H1 (cell line): ENCODE measurements at regions not wholly inside any gene's neighbourhood (a gene's known extent, or its start where the extent isn't known, plus 50 kb on each side); places are given as distances from the start of the nearest gene placed in this dataset.

ENCODE experiments used
- CTCF ChIA-PET: fragments of 300-600 bp; sonication (Branson Sonifier 250); formaldehyde crosslinking; loops from one replicate; lab custom pipeline; 2021; ENCODE audit not compliant: partially characterized antibody; lab: Charles Lee
- POLR2A ChIA-PET: fragments of 300-600 bp; sonication (Branson Sonifier 250); formaldehyde crosslinking; loops from one replicate; lab custom pipeline; 2021; ENCODE audit warnings: inconsistent platforms; ENCODE audit not compliant: partially characterized antibody; lab: Charles Lee
- DNase-seq, 2 experiments: peaks; one replicate each; pipeline versions ENCODE4 v3.0.0 to v3.0.0-alpha.2; 2010 to 2022; ENCODE audit warnings: low spot score in 2 of 2, low read depth in 1 of 2, mixed read lengths in 1 of 2
- FAIRE-seq: peaks from 2 replicates; lab custom pipeline; 2011; peaks lifted over from hg19 to GRCh38; lab: Jason Lieb, UNC
- H2AFZ ChIP-seq: 2 replicates; pipeline ENCODE4 v1.8.1; 2012; ENCODE audit warnings: low read length, inconsistent platforms
- H2AK5ac ChIP-seq: 2 replicates; pipeline ENCODE4 v1.6.1; 2013; ENCODE audit warnings: low read depth, low read length
- H2BK120ac ChIP-seq: replicated peaks from 2 replicates; pipeline ENCODE3; 2013; ENCODE audit warnings: low read depth, low read length, inconsistent platforms
- H2BK12ac ChIP-seq: 2 replicates; pipeline ENCODE4 v1.6.1; 2013; ENCODE audit warnings: low read depth, low read length
- H2BK15ac ChIP-seq: 2 replicates; pipeline ENCODE4 v1.6.1; 2013; ENCODE audit warnings: low read length
- H2BK20ac ChIP-seq: 2 replicates; pipeline ENCODE4 v1.6.1; 2013; ENCODE audit warnings: low read length
- H2BK5ac ChIP-seq: 2 replicates; pipeline ENCODE4 v1.6.1; 2013; ENCODE audit warnings: low read depth, low read length
- H3K14ac ChIP-seq: 2 replicates; pipeline ENCODE4 v1.6.1; 2013; ENCODE audit warnings: inconsistent platforms; ENCODE audit not compliant: insufficient read length
- H3K18ac ChIP-seq: 2 replicates; pipeline ENCODE4 v1.6.1; 2013; ENCODE audit warnings: low read length; ENCODE audit errors: extremely low read depth
- H3K23ac ChIP-seq: 2 replicates; pipeline ENCODE4 v1.6.1; 2013; ENCODE audit warnings: inconsistent platforms; ENCODE audit not compliant: insufficient read length
- H3K23me2 ChIP-seq: 2 replicates; pipeline ENCODE4 v1.6.1; 2013; ENCODE audit warnings: low read depth, low read length
- H3K27ac ChIP-seq: 2 replicates; pipeline ENCODE4 v1.6.1; 2011; ENCODE audit warnings: low read depth, low read length, inconsistent platforms
- H3K27me3 ChIP-seq, 4 experiments: replicated peaks in 1 of 4; 1 replicate in 1 of 4; 2 replicates in 3 of 4; pipeline versions ENCODE4 v1.6.1 to v1.8.1; 2011 to 2013; ENCODE audit warnings: low read length in 3 of 4, mild to moderate bottlenecking in 3 of 4, inconsistent platforms in 2 of 4, mixed read lengths in 2 of 4, moderate library complexity in 1 of 4; ENCODE audit not compliant: control insufficient read depth in 3 of 4, insufficient read depth in 3 of 4; ENCODE audit errors: extremely low read depth in 1 of 4
- H3K36me3 ChIP-seq, 4 experiments: 2 replicates each; pipeline versions ENCODE4 v1.6.1 to v1.8.1; 2011 to 2013; ENCODE audit warnings: mild to moderate bottlenecking in 4 of 4, low read length in 3 of 4, moderate library complexity in 2 of 4, control low read depth in 1 of 4, inconsistent platforms in 1 of 4; ENCODE audit not compliant: insufficient read depth in 4 of 4, control insufficient read depth in 2 of 4
- H3K4ac ChIP-seq: replicated peaks from 2 replicates; pipeline ENCODE3; 2013; ENCODE audit warnings: low read length, low read depth, mixed read lengths, inconsistent platforms; ENCODE audit not compliant: insufficient read length
- H3K4me1 ChIP-seq, 4 experiments: replicated peaks in 1 of 4; 1 replicate in 1 of 4; 2 replicates in 3 of 4; pipeline versions ENCODE4 v1.6.1 to v1.8.1; 2011 to 2013; ENCODE audit warnings: low read length in 3 of 4, inconsistent platforms in 2 of 4, mixed read lengths in 1 of 4; ENCODE audit not compliant: insufficient read depth in 4 of 4, control insufficient read depth in 3 of 4
- H3K4me2 ChIP-seq, 2 experiments: 2 replicates each; pipeline versions ENCODE4 v1.6.1 to v1.8.1; 2011 to 2013; ENCODE audit warnings: low read depth in 2 of 2, low read length in 2 of 2, control low read depth in 1 of 2, inconsistent platforms in 1 of 2, mild to moderate bottlenecking in 1 of 2; ENCODE audit not compliant: insufficient read depth in 1 of 2
- H3K4me3 ChIP-seq, 4 experiments: fragments of 200-600, 300-600 bp in 1 of 4; sonication (generic), shearing (Covaris generic), sonication (Bioruptor Twin) in 1 of 4; 2 replicates each; pipeline versions ENCODE4 v1.5.1 to v1.8.1; 2011 to 2016; ENCODE audit warnings: low read length in 4 of 4, low read depth in 3 of 4, control low read depth in 2 of 4, inconsistent platforms in 2 of 4, mild to moderate bottlenecking in 2 of 4, mixed read lengths in 1 of 4, moderate library complexity in 1 of 4; ENCODE audit not compliant: insufficient read depth in 2 of 4; ENCODE audit errors: extremely low read depth in 1 of 4
- H3K56ac ChIP-seq: replicated peaks from 2 replicates; pipeline ENCODE3; 2013; ENCODE audit warnings: low read depth, mild to moderate bottlenecking, mixed read lengths, low read length, inconsistent platforms; ENCODE audit not compliant: insufficient read length
- H3K79me1 ChIP-seq: 2 replicates; pipeline ENCODE4 v1.6.1; 2013; ENCODE audit warnings: low read depth, low read length, control low read depth
- H3K79me2 ChIP-seq, 2 experiments: 2 replicates each; pipeline versions ENCODE4 v1.6.1 to v1.8.1; 2012 to 2013; ENCODE audit warnings: low read length in 2 of 2, mild to moderate bottlenecking in 2 of 2, inconsistent platforms in 1 of 2; ENCODE audit not compliant: insufficient read depth in 2 of 2, control insufficient read depth in 1 of 2
- H3K9ac ChIP-seq, 4 experiments: replicated peaks in 1 of 4; 1 replicate in 1 of 4; 2 replicates in 3 of 4; pipeline versions ENCODE4 v1.6.1 to v1.8.1; 2011 to 2013; ENCODE audit warnings: low read depth in 3 of 4, low read length in 3 of 4, control low read depth in 2 of 4, mild to moderate bottlenecking in 2 of 4, moderate library complexity in 2 of 4, inconsistent platforms in 1 of 4; ENCODE audit errors: extremely low read depth in 1 of 4
- H3K9me3 ChIP-seq, 2 experiments: 2 replicates each; pipeline versions ENCODE4 v1.6.1 to v1.8.1; 2012 to 2013; ENCODE audit warnings: mild to moderate bottlenecking in 2 of 2, moderate library complexity in 2 of 2, control low read depth in 1 of 2, inconsistent platforms in 1 of 2, low read depth in 1 of 2, low read length in 1 of 2, mixed read lengths in 1 of 2; ENCODE audit not compliant: insufficient read depth in 2 of 2
- H4K20me1 ChIP-seq, 2 experiments: replicated peaks in 1 of 2; 2 replicates each; pipeline versions ENCODE3 to v1.8.1; 2011 to 2013; ENCODE audit warnings: inconsistent platforms in 2 of 2, low read length in 2 of 2, mild to moderate bottlenecking in 1 of 2; ENCODE audit not compliant: insufficient read depth in 2 of 2, control insufficient read depth in 1 of 2
- H4K5ac ChIP-seq: 2 replicates; pipeline ENCODE4 v1.6.1; 2013; ENCODE audit warnings: low read length, low read depth, mixed read lengths, inconsistent platforms; ENCODE audit not compliant: insufficient read length
- H4K8ac ChIP-seq: 2 replicates; pipeline ENCODE4 v1.8.0; 2013; ENCODE audit warnings: mild to moderate bottlenecking, moderate library complexity, low read length, inconsistent platforms; ENCODE audit not compliant: insufficient read depth; ENCODE audit errors: extremely low read depth
- H4K91ac ChIP-seq: replicated peaks from 2 replicates; pipeline ENCODE3; 2013; ENCODE audit warnings: low read length, mixed read lengths, inconsistent platforms; ENCODE audit not compliant: insufficient read length
- JUND ChIP-seq: IDR thresholded peaks from 2 replicates; pipeline ENCODE4 v1.6.1; 2011; ENCODE audit warnings: mild to moderate bottlenecking, improper control_type of control experiment, low read length
- TAF1 ChIP-seq: IDR thresholded peaks from 2 replicates; pipeline ENCODE4 v1.6.1; 2011; ENCODE audit warnings: mild to moderate bottlenecking, low read depth, low read length
- WGBS, 2 experiments: shearing (Covaris generic) in 1 of 2; methylation state at CpG; one replicate each; pipeline versions ENCODE4 v1.1.6 to v1.1.7; 2013 to 2015; ENCODE audit warnings: low lambda C conversion rate in 2 of 2, mixed read lengths in 2 of 2, inconsistent platforms in 1 of 2, low coverage in 1 of 2, missing lambda C conversion rate in 1 of 2; ENCODE audit not compliant: insufficient replicate concordance in 2 of 2, insufficient coverage in 1 of 2, insufficient read length in 1 of 2; ENCODE audit errors: extremely low coverage in 1 of 2, missing lambda C conversion rate in 1 of 2; 5-methylcytosine and 5-hydroxymethylcytosine counted together

GRCh38 chr13:78152415-78152814, 233.8 kb upstream of the EDNRB start:
- POLR2A ChIA-PET = no interaction called here
- Histone ChIP-seq H3K56ac (no peak overlapping the region), H2AK5ac (no peak overlapping the region), H3K4me3 (no peak overlapping the region), H3K23me2 (no peaks in the 10 kb centered on the region), H3K4ac (no peak overlapping the region), H2BK5ac (no peak overlapping the region), H2BK12ac (no peak overlapping the region), H3K4me1 (no peaks in the 10 kb centered on the region), H3K9me3 (no peaks in the 10 kb centered on the region), H3K18ac (no peak overlapping the region), H3K14ac (no peak overlapping the region), H4K20me1 (no peaks in the 10 kb centered on the region), H4K5ac (no peak overlapping the region), H3K27me3 (no peaks in the 10 kb centered on the region), H2BK15ac (no peak overlapping the region), H3K79me2 (no peaks in the 10 kb centered on the region), H3K36me3 (no peaks in the 10 kb centered on the region), H2BK20ac (no peak overlapping the region), H3K27ac (no peak overlapping the region), H3K79me1 (no peaks in the 10 kb centered on the region), H4K8ac (no peak overlapping the region), H3K23ac (no peak overlapping the region), H3K4me2 (no peak overlapping the region), H4K91ac (no peak overlapping the region), H3K9ac (no peak overlapping the region), H2BK120ac (no peak overlapping the region), H2AFZ (no peak overlapping the region)
- TF ChIP-seq TAF1 (no peak), JUND (no peak)
- WGBS, 2 experiments = 84% methylated on average over 2 of the region's 2 CpGs; no CpG with 5 or more reads in 1 of the 2 experiments
- CTCF ChIA-PET = no interaction called here
- DNase-seq = no peak
- no peak for FAIRE-seq
